ENCODE measurements at regions not wholly inside any gene's neighbourhood (a gene's known extent, or its start where the extent isn't known, plus 50 kb on each side); places are given as distances from the start of the nearest gene placed in this dataset.

GRCh38 chr6:133613211-133613610, 275.7 kb upstream of the TCF21 start:
- H3K27ac ChIP-seq: no peak overlapping the region
- H3K4me3 ChIP-seq (ENCODE audit: low read depth in 1 of 2, low read length in 1 of 2): no peak overlapping the region
- no peak for TF ChIP-seq CTCF (IDR thresholded peaks at IDR 0.05)
- no peaks in the 10 kb centered on the region for H3K27me3 ChIP-seq
- no peaks in the 10 kb centered on the region for H3K36me3 ChIP-seq
- no peaks in the 10 kb centered on the region for H3K9me3 ChIP-seq
- no peaks in the 10 kb centered on the region for H3K4me1 ChIP-seq (ENCODE audit: control insufficient read depth in 1 of 2, insufficient read depth in 1 of 2, low read depth in 1 of 2, low read length in 1 of 2)

GRCh38 chr6:133621751-133622150, 267.2 kb upstream of the TCF21 start:
- Histone ChIP-seq H3K4me1 (ENCODE audit: control insufficient read depth in 1 of 2, insufficient read depth in 1 of 2, low read depth in 1 of 2, low read length in 1 of 2) (no peaks in the 10 kb centered on the region), H3K27ac (no peak overlapping the region), H3K9me3 (no peaks in the 10 kb centered on the region), H3K36me3 (no peaks in the 10 kb centered on the region), H3K4me3 (ENCODE audit: low read depth in 1 of 2, low read length in 1 of 2) (no peak overlapping the region), H3K27me3 (no peaks in the 10 kb centered on the region)
- no peak for TF ChIP-seq CTCF (IDR thresholded peaks at IDR 0.05)

- Histone ChIP-seq H3K27ac (no peak overlapping the region), H3K27me3 (no peaks in the 10 kb centered on the region), H3K9me3 (no peaks in the 10 kb centered on the region), H3K36me3 (no peaks in the 10 kb centered on the region), H3K4me1 (ENCODE audit: control insufficient read depth in 1 of 2, insufficient read depth in 1 of 2, low read depth in 1 of 2, low read length in 1 of 2) (no peaks in the 10 kb centered on the region), H3K4me3 (ENCODE audit: low read depth in 1 of 2, low read length in 1 of 2) (no peak overlapping the region)
- no peak for TF ChIP-seq CTCF (IDR thresholded peaks at IDR 0.05)
Observed at GRCh38 chr6:133623065-133623464, 265.8 kb upstream of the TCF21 start.

GRCh38 chr6:133623621-133624020, 265.3 kb upstream of the TCF21 start:
- TF ChIP-seq CTCF (IDR thresholded peaks at IDR 0.05): no peak
- no peak overlapping the region for H3K27ac ChIP-seq

GRCh38 chr6:133626096-133626666, 262.7 kb upstream of the TCF21 start:
- no peak overlapping the region for H3K4me3 ChIP-seq (ENCODE audit: low read depth in 1 of 2, low read length in 1 of 2)

More at GRCh38 chr6:133623621-133624020, 265.3 kb upstream of the TCF21 start:
- Histone ChIP-seq H3K9me3 (no peaks in the 10 kb centered on the region), H3K27me3 (no peaks in the 10 kb centered on the region), H3K4me1 (ENCODE audit: control insufficient read depth in 1 of 2, insufficient read depth in 1 of 2, low read depth in 1 of 2, low read length in 1 of 2) (no peaks in the 10 kb centered on the region), H3K36me3 (no peaks in the 10 kb centered on the region), H3K4me3 (ENCODE audit: low read depth in 1 of 2, low read length in 1 of 2) (no peak overlapping the region)

More at GRCh38 chr6:133626096-133626666, 262.7 kb upstream of the TCF21 start:
- Histone ChIP-seq H3K27me3 (no peaks in the 10 kb centered on the region), H3K9me3 (no peaks in the 10 kb centered on the region), H3K36me3 (no peaks in the 10 kb centered on the region), H3K27ac (no peak overlapping the region), H3K4me1 (ENCODE audit: control insufficient read depth in 1 of 2, insufficient read depth in 1 of 2, low read depth in 1 of 2, low read length in 1 of 2) (no peaks in the 10 kb centered on the region)
- TF ChIP-seq CTCF (IDR thresholded peaks at IDR 0.05): no peak
